Stomach smooth muscle (tissue), 2 donors: ENCODE measurements at regions not wholly inside any gene's neighbourhood (a gene's known extent, or its start where the extent isn't known, plus 50 kb on each side); places are given as distances from the start of the nearest gene placed in this dataset.

Experiments used
- H3K27ac ChIP-seq: one replicate; pipeline ENCODE4 v1.7.0; 2013; ENCODE audit warnings: mild to moderate bottlenecking, low read length, inconsistent platforms
- H3K27me3 ChIP-seq, 2 donors: one replicate each; pipeline ENCODE4 v1.7.0; 2013; ENCODE audit warnings: low read length in 2 of 2; ENCODE audit not compliant: insufficient read depth in 2 of 2, control insufficient read depth in 1 of 2
- H3K36me3 ChIP-seq, 2 donors: one replicate each; pipeline ENCODE4 v1.7.0; 2013; ENCODE audit warnings: low read length in 2 of 2; ENCODE audit not compliant: control insufficient read depth in 2 of 2, insufficient read depth in 2 of 2
- H3K4me1 ChIP-seq: one replicate; pipeline ENCODE4 v1.7.0; 2013; ENCODE audit warnings: low read length; ENCODE audit not compliant: control insufficient read depth, insufficient read depth
- H3K4me3 ChIP-seq, 2 donors: one replicate each; pipeline ENCODE4 v1.7.0; 2013; ENCODE audit warnings: low read length in 2 of 2
- H3K9ac ChIP-seq, 2 donors: one replicate each; pipeline ENCODE4 v1.7.0; 2013; ENCODE audit warnings: low read length in 2 of 2, mild to moderate bottlenecking in 1 of 2
- H3K9me3 ChIP-seq, 2 donors: one replicate each; pipeline ENCODE4 v1.7.0; 2013; ENCODE audit warnings: low read length in 2 of 2; ENCODE audit not compliant: control insufficient read depth in 2 of 2
- donor health status: healthy.
- donor health status: Pancreatic carcinoma.

DNA sequence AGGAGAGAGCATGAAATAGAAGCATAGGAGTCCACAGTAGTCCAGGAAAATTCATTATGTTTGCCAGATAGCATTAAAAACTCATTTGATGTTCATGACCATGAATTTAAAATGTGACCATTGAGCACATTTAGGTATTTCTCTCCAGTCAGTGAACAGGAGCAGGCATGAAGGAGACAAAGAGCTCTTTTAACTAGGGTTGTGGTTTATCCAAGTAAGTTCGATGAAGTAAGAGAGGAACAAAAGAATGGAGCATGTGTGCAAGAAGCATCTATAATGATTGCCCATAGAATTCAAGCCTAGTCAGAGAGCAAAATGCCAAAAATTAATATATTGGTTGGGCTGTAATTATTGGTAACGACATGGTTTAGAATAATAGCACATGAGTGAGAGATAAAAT lies 342.1 kb upstream of the CCDC54 start:
- no peaks in the 10 kb centered on the region for H3K4me1 ChIP-seq
- H3K9me3 ChIP-seq = peaks cover 0 to 12% of the 10 kb centered on the region in 2 donors
- H3K9ac ChIP-seq = no peak overlapping the region
- H3K4me3 ChIP-seq = no peak overlapping the region
- no peaks in the 10 kb centered on the region for H3K36me3 ChIP-seq
- H3K27ac ChIP-seq = no peak overlapping the region
- H3K27me3 ChIP-seq = no peaks in the 10 kb centered on the region

DNA sequence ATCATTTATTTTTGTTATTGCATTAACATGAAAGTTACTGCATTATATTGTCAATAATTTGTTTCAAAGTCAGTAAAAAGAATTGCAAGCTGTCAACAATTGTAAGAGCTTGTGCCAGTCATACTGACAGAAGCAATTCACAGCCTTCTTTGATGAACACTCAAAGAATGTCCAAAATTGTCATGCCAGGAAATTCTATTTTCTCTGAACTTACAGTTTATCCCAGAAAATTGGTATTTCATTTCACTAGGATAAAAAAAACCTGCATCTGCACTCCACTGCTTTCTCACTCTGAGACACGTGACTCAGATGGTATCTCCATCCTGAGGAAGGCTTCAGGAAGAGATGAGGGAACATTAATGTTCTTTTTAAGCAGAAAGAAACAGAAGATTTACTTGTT lies 332.6 kb upstream of the CCDC54 start:
- no peaks in the 10 kb centered on the region for H3K27me3 ChIP-seq
- H3K4me3 ChIP-seq = no peak overlapping the region
- no peaks in the 10 kb centered on the region for H3K36me3 ChIP-seq

DNA sequence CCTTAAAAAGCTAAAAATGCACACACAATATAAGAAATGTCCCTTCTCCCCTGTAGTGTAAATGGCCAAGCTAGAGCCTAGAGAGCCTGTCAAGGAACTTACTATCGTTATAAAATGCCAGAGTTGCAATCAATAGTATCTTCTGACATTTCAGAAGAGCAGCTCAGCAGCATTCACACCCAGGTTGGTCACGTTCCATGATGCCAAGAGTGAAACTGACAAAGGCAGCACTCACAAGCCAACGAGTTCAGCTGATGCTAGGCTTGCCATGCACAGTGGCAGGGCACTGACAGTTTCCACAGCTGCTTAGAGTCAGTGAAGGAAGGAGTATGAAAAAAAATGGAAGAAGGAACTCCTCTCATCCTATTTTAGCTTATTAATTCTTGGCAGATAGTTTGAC lies 331.4 kb upstream of the CCDC54 start:
- no peaks in the 10 kb centered on the region for H3K36me3 ChIP-seq
- H3K9me3 ChIP-seq = peaks cover 0 to 2% of the 10 kb centered on the region in 2 donors
- no peak overlapping the region for H3K9ac ChIP-seq
- no peaks in the 10 kb centered on the region for H3K4me1 ChIP-seq
- no peaks in the 10 kb centered on the region for H3K27me3 ChIP-seq
- no peak overlapping the region for H3K4me3 ChIP-seq
- no peak overlapping the region for H3K27ac ChIP-seq

More for the DNA sequence above, 332.6 kb upstream of the CCDC54 start:
- Histone ChIP-seq H3K27ac (no peak overlapping the region), H3K4me1 (no peaks in the 10 kb centered on the region), H3K9me3 (peaks cover 0 to under 1% of the 10 kb centered on the region in 2 donors), H3K9ac (no peak overlapping the region)

DNA sequence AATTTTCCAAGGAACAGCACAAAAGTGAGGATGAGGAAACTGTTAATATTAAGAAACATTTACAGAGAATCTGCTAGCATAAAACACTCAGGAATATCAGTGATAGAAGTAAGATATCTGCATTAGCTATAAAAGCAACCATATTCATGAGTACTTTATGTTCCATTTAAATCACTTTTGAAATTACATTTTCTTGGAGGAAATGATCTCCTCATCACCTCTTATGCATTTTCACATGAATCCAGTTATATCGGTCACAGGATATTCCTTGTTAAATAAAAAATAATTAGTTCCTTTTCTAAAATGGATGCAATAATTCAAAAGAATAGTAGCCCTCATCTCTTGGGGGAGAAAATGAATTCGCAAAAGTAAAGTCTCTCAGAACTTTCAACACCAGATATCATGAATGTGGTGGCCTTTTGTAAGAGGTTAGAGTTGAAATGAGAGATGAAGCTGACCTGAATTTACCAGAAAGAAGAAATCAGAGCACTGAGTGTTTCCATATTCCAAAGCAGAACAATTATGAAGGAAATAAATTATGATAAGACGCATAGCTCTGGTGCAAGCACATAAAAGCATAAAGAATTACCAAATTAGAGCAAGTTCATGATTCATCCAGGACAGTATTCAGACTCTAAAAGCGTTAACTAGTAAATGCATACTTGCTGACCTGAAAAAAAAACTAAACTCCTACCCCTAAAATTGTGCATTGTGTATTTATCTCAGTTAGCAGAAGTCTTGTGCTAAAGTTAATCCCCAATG lies 321.9 kb upstream of the CCDC54 start:
- Histone ChIP-seq H3K9me3 (no peaks in the 10 kb centered on the region), H3K36me3 (no peaks in the 10 kb centered on the region), H3K27ac (no peak overlapping the region)

DNA sequence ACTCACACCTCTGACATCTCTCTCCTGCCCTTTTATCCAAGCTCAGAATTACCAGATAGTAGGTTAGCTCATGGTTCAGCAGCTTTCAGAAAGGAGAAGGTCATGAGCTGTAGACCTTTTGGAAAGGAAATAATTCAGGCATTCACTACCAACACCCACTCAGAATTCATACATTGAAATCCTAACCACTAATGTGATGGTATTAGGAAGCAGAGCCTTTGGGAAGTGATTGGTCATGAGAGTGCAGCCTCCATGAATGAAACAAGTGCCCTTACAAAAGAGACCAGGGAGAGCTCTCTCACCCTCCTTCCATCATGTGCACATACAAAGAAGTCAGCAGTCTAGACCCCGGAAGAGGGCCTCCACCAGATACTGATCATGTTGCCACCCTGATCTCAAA lies 315.8 kb upstream of the CCDC54 start:
- no peaks in the 10 kb centered on the region for H3K27me3 ChIP-seq

More for the DNA sequence above, 321.9 kb upstream of the CCDC54 start:
- H3K27me3 ChIP-seq = no peaks in the 10 kb centered on the region
- no peaks in the 10 kb centered on the region for H3K4me1 ChIP-seq
- no peak overlapping the region for H3K4me3 ChIP-seq
- no peak overlapping the region for H3K9ac ChIP-seq

DNA sequence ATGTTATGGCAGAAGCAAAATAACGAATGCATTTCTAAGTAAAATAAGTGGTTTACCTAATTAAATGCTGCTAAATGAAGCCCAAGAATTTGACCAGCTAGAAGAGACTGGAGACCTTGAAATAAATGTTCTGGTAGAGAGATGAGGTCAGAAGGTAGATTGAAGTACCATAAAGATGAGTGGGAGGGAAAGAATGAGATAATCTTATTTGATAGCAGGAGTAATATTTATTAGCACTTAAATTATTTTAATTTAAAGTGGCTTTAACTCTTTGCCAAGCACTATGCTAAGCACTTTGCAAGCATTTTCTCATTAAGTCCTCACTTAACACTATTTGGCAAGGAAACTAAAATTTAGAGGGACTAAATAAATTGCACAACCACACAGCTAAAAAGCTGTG lies 314.9 kb upstream of the CCDC54 start:
- no peak overlapping the region for H3K4me3 ChIP-seq
- H3K9ac ChIP-seq = no peak overlapping the region
- H3K27me3 ChIP-seq = no peaks in the 10 kb centered on the region
- no peaks in the 10 kb centered on the region for H3K36me3 ChIP-seq
- no peaks in the 10 kb centered on the region for H3K9me3 ChIP-seq
- peaks cover 4% of the 10 kb centered on the region for H3K4me1 ChIP-seq
- no peak overlapping the region for H3K27ac ChIP-seq

More for the DNA sequence above, 315.8 kb upstream of the CCDC54 start:
- Histone ChIP-seq H3K9ac (no peak overlapping the region), H3K36me3 (no peaks in the 10 kb centered on the region), H3K9me3 (no peaks in the 10 kb centered on the region), H3K4me1 (peaks cover 4% of the 10 kb centered on the region), H3K27ac (no peak overlapping the region), H3K4me3 (no peak overlapping the region)

DNA sequence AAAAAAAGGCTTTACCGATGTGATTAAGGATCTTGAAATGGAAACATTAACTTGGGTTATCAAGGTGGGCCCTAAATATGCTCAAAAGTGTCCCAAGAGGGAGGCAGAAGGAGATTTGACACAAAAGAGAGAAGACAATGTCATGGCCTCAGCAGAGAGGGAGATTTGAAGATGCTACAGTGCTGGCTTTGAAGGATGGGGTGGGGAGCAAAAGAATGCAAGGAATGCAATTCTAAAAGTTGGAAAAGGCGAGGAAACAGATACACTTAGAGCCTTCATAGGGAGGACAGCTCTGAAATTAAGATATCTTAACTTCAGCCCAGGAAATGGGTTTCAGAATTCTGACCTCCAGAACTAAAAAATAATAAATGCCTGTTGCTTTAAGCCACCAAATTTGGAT lies 314.5 kb upstream of the CCDC54 start:
- peaks cover 4% of the 10 kb centered on the region for H3K4me1 ChIP-seq
- H3K9ac ChIP-seq = no peak overlapping the region
- no peaks in the 10 kb centered on the region for H3K36me3 ChIP-seq
- no peaks in the 10 kb centered on the region for H3K27me3 ChIP-seq
- no peak overlapping the region for H3K4me3 ChIP-seq
- no peaks in the 10 kb centered on the region for H3K9me3 ChIP-seq
- no peak overlapping the region for H3K27ac ChIP-seq

DNA sequence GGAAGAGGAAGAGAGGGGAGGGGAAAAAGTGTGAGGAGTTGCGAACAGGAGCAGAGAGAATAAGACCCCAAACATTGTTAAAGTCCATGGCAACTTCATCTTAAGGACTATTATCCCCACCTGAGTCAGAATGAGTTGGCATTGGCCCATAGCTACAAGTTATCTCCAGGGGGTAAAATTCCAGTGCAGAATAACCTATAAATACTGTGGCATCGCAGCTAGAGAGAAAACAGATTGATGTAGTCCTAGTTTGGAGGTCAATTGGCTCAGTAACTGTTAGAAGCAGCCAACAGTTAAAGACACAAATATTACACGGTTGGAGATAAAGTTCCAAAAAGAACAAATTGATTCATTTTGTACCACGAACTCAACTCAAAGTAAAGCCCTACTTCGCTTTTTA lies 313.9 kb upstream of the CCDC54 start:
- Histone ChIP-seq H3K4me1 (peaks cover 4% of the 10 kb centered on the region), H3K4me3 (no peak overlapping the region), H3K9me3 (no peaks in the 10 kb centered on the region), H3K36me3 (no peaks in the 10 kb centered on the region), H3K27ac (no peak overlapping the region), H3K9ac (no peak overlapping the region), H3K27me3 (no peaks in the 10 kb centered on the region)

DNA sequence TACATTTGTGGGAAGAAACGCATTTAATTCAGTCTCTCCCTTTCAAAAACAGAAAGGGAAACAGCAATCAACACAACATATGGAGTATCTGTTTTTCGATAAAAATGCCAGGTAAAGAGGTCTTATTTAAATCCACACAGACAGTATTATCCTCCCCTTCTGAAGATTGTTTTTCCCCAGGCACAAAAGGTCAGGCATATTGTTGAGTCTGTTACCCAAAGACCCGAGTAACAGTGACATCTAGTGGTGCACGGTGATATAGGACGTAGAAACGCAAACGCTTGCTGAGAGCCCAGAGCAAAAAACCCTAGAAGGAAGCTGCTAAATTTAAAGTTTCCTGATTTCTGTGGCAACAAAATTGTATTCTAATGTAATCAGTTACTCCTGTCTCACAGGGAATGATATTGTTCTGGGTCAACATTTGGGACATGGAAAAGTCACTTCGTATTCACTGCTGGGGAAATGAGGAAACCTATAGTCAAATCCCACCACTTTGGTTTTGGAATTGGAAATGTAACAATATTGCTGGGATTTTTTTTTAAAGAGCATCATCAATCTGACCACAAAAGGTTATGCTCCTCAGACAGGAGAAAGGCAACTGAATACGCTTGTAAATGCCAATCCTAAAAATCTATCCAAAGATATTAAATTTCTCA lies 312.7 kb upstream of the CCDC54 start:
- Histone ChIP-seq H3K4me3 (no peak overlapping the region), H3K36me3 (no peaks in the 10 kb centered on the region), H3K4me1 (peaks cover 4% of the 10 kb centered on the region), H3K9ac (no peak overlapping the region), H3K9me3 (no peaks in the 10 kb centered on the region), H3K27ac (no peak overlapping the region), H3K27me3 (no peaks in the 10 kb centered on the region)

DNA sequence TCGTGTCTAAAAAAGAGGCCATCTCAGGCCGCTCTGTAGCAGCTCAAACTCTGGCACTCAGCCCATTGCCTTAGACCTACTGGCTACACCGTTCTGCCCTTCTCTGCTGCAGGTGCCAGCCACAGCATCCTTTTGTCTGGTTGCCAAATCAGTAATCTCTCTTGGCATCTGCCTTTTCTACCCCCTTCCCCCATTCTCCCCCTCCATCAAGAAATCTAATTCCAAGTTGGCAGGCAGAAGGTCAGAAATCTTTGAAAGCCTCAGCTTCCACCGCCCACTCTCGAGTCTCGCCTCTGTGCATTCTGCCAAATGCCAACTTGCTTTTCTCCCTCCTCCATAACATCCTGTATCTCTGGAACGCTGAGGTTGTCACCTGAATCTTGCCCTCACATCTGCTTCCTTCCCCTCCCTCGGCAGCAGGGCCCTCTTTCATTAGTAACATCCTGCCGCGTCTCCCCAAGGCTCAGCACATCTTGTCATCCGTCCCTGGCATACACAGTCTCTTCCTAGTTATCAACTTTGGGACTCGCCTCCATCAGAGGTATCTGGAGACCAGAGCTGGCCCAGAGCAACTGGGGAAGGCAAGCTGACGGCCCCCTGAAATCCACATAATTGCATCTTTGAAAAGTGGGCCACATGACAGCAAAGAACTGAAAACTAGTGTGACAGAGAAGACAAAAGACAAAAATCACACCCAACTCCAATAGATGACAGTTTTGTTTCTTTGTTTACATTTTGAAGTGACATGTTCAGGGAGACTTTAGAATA lies 312.0 kb upstream of the CCDC54 start:
- H3K9ac ChIP-seq = no peak overlapping the region

More for the DNA sequence above, 312.0 kb upstream of the CCDC54 start:
- no peaks in the 10 kb centered on the region for H3K36me3 ChIP-seq
- no peak overlapping the region for H3K27ac ChIP-seq
- no peaks in the 10 kb centered on the region for H3K27me3 ChIP-seq
- H3K4me1 ChIP-seq = peaks cover 4% of the 10 kb centered on the region
- H3K4me3 ChIP-seq = no peak overlapping the region
- no peaks in the 10 kb centered on the region for H3K9me3 ChIP-seq
